Heart left ventricle (tissue), 16 donors: ENCODE measurements at regions not wholly inside any gene's neighbourhood (a gene's known extent, or its start where the extent isn't known, plus 50 kb on each side); places are given as distances from the start of the nearest gene placed in this dataset.
"Not testable (repeated sequence)": the region's sequence is repeated elsewhere in the genome, so short reads cannot be mapped to it uniquely, and the experiment has no call there.

Experiments
- ATAC-seq, 4 donors: fragments of 200-7000 bp; cut with Tn5 transposase; one replicate each; pipeline ENCODE4 v1.9.1; 2020 to 2022; ENCODE audit warnings: moderate library complexity in 4 of 4, mild to moderate bottlenecking in 3 of 4, moderate number of reproducible peaks in 1 of 4
- DNase-seq, 5 donors: peaks; one replicate each; pipeline ENCODE4 v3.0.0-alpha.2; 2020
- H3K27ac ChIP-seq, 12 donors: fragments of 200-600 bp; sonication (generic) in 4 of 12; one replicate each; pipeline versions ENCODE4 v1.5.0 to v1.8.0; 2016 to 2022; ENCODE audit warnings: mild to moderate bottlenecking in 2 of 12
- H3K27me3 ChIP-seq, 9 donors: fragments of 200-600 bp; sonication (generic) in 2 of 9; one replicate each; pipeline versions ENCODE4 v1.5.1 to v1.8.0; 2016 to 2022; ENCODE audit warnings: mild to moderate bottlenecking in 3 of 9
- H3K36me3 ChIP-seq, 9 donors: fragments of 200-600 bp; sonication (generic) in 2 of 9; one replicate each; pipeline versions ENCODE4 v1.5.0 to v1.8.0; 2018 to 2022; ENCODE audit warnings: mild to moderate bottlenecking in 2 of 9
- H3K4me1 ChIP-seq, 12 donors: fragments of 200-600 bp; sonication (generic) in 4 of 12; one replicate each; pipeline versions ENCODE4 v1.5.0 to v1.8.0; 2016 to 2022; ENCODE audit warnings: mild to moderate bottlenecking in 3 of 12
- H3K4me3 ChIP-seq, 12 donors: fragments of 200-600 bp; sonication (generic) in 4 of 12; one replicate each; pipeline versions ENCODE4 v1.5.0 to v1.8.0; 2017 to 2022; ENCODE audit warnings: mild to moderate bottlenecking in 9 of 12, moderate library complexity in 4 of 12
- H3K9me3 ChIP-seq, 12 donors: fragments of 200-600 bp; sonication (generic) in 4 of 12; one replicate each; pipeline versions ENCODE4 v1.5.0 to v1.8.0; 2016 to 2022; ENCODE audit warnings: mild to moderate bottlenecking in 1 of 12
- CTCF ChIP-seq, 12 donors: fragments of 200-600 bp; sonication (generic) in 4 of 12; IDR thresholded peaks; one replicate each; pipeline versions ENCODE4 v1.5.0 to v1.8.0; 2018 to 2022; ENCODE audit warnings: antibody characterized with exemption in 12 of 12, mild to moderate bottlenecking in 5 of 12
- POLR2A ChIP-seq, 2 donors: fragments of 450-650 bp; IDR thresholded peaks; one replicate each; pipeline ENCODE4 v1.6.1; 2017; ENCODE audit warnings: antibody characterized with exemption in 2 of 2, mild to moderate bottlenecking in 2 of 2, moderate library complexity in 2 of 2
- WGBS, 4 donors: extraction: QIAGEN DNeasy Blood & Tissue Kit in 2 of 4; methylation state at CpG; one replicate each; pipeline versions ENCODE4 v1.1.5 to v1.1.7; 2013 to 2018; 5-methylcytosine and 5-hydroxymethylcytosine counted together
- intact Hi-C, 10 donors: fragments of 100-400 bp; cut with DNase I; formaldehyde crosslinking; loops; one replicate each; pipeline versions ENCODE4 v1.11.1 to v1.14.2; 2022
- donor health status: ischemic (EF 13 %, LVEDD 7.1; RV severe dilation, severe dysfunction).
- donor health status: healthy with polysubstance abuse.
- donor health status: DM: no; HTN: yes; CAD: no.
- donor health status: DM: no; HTN: no; CAD: no.
- donor health status: ischemic (EF 25% LVEDD 6.9; RV normal size, moderate dysfunction).
- donor health status: ischemic (EF 25% LVEDD 5.7; RV mildly dilated, moderate dysfunction).
- donor health status: healthy.
- donor health status: DM: yes; HTN: yes; CAD: no.
- donor health status: ischemic (EF 35%, LVEDD 5.7; RV mildly dilated, moderate dysfunction).
- donor health status: nonischemic (EF 11% LVEDD 7.7; RV severe dilation, severe dysfunction).
- donor health status: DM: yes; HTN: yes; CAD: no.
- donor health status: PGD.
- donor health status: ischemic (EF 29% LVEDD 5.4; RV normal size, mild dysfunction).
- donor health status: nonischemic (EF 23%, LVEDD 6.1; RV moderate dilation, normal function).

- WGBS, 4 donors, result 0 to 5% (median 1%) methylated on average over 6 of the region's 6 CpGs
- intact Hi-C loops, result loop anchor here in 3 of 10 donors (5.0 to 10.0 kb wide), 3 partner anchors 93 to 155 kb away; no protein-coding TSS in a partner anchor
- TF ChIP-seq POLR2A (IDR thresholded peaks at IDR 0.05) (no peak), CTCF (IDR thresholded peaks at IDR 0.05) (peak in 6 of 12 donors; percentile 17 to 51 (median 28))
- peaks cover 0 to 4% (median 0%) of the 10 kb centered on the region in 9 donors for H3K27me3 ChIP-seq
- DNase-seq, result peak in 2 of 5 donors; percentile 29 to 37
- peak in 2 of 4 donors; percentile 27 to 61 for ATAC-seq
- H3K27ac ChIP-seq, result peak overlapping the region in 2 of 12 donors; percentile 41 to 61
- H3K4me1 ChIP-seq, result peaks cover 0 to 34% (median 5%) of the 10 kb centered on the region in 12 donors
- H3K4me3 ChIP-seq, result no peak overlapping the region
- H3K9me3 ChIP-seq, result peaks cover 0 to 4% (median 0%) of the 10 kb centered on the region in 12 donors
- no peaks in the 10 kb centered on the region for H3K36me3 ChIP-seq
Observed at GRCh38 chr11:114799476-114799875, 121.1 kb downstream of the NXPE2 start.

GRCh38 chr11:114801773-114802172 is 123.4 kb downstream of the NXPE2 start:
- TF ChIP-seq POLR2A (IDR thresholded peaks at IDR 0.05) (no peak), CTCF (IDR thresholded peaks at IDR 0.05) (no peak)
- 83 to 92% (median 89%) methylated on average over 3 of the region's 3 CpGs for WGBS, 4 donors
- DNase-seq (no peak), ATAC-seq (no peak)
- Histone ChIP-seq H3K27me3 (peaks cover 0 to 4% (median 0%) of the 10 kb centered on the region in 9 donors), H3K4me3 (no peak overlapping the region), H3K27ac (no peak overlapping the region), H3K4me1 (peaks cover 0 to 23% (median under 1%) of the 10 kb centered on the region in 12 donors), H3K9me3 (peaks cover 0 to 4% (median 0%) of the 10 kb centered on the region in 12 donors), H3K36me3 (no peaks in the 10 kb centered on the region)
- intact Hi-C loops, result no loop called here

GRCh38 chr11:114802878-114803277 is 124.6 kb downstream of the NXPE2 start:
- ATAC-seq (no peak), DNase-seq (no peak)
- intact Hi-C loops, result no loop called here
- Histone ChIP-seq H3K4me1 (peaks cover 0 to 15% (median 0%) of the 10 kb centered on the region in 12 donors), H3K27ac (no peak overlapping the region), H3K36me3 (no peaks in the 10 kb centered on the region), H3K4me3 (no peak overlapping the region), H3K27me3 (peaks cover 0 to 4% (median 0%) of the 10 kb centered on the region in 9 donors), H3K9me3 (peaks cover 0 to 4% (median 0%) of the 10 kb centered on the region in 12 donors)
- TF ChIP-seq POLR2A (IDR thresholded peaks at IDR 0.05) (no peak), CTCF (IDR thresholded peaks at IDR 0.05) (no peak)
- 55 to 73% (median 61%) methylated on average over 6 of the region's 6 CpGs for WGBS, 4 donors

- H3K4me1 ChIP-seq, ATAC-seq, H3K9me3 ChIP-seq, intact Hi-C loops, H3K27me3 ChIP-seq, H3K36me3 ChIP-seq, H3K4me3 ChIP-seq, H3K27ac ChIP-seq, DNase-seq: not testable (repeated sequence)
- 52 to 72% (median 56%) methylated on average over 7 to 9 of the region's 9 CpGs for WGBS, 4 donors
Observed at GRCh38 chr11:114805431-114805830, 127.1 kb downstream of the NXPE2 start.

- H3K27me3 ChIP-seq, result peaks cover 0 to 2% (median 0%) of the 10 kb centered on the region in 9 donors
- TF ChIP-seq POLR2A (IDR thresholded peaks at IDR 0.05) (no peak), CTCF (IDR thresholded peaks at IDR 0.05) (no peak)
- WGBS, 4 donors, result 64 to 79% (median 77%) methylated on average over 3 of the region's 3 CpGs
- H3K4me1 ChIP-seq, result no peaks in the 10 kb centered on the region
- no peaks in the 10 kb centered on the region for H3K36me3 ChIP-seq
- DNase-seq (no peak), ATAC-seq (no peak)
- no peak overlapping the region for H3K27ac ChIP-seq
- intact Hi-C loops, result no loop called here
- H3K9me3 ChIP-seq, result no peaks in the 10 kb centered on the region
- H3K4me3 ChIP-seq, result no peak overlapping the region
Observed at GRCh38 chr11:114811971-114812370, 133.6 kb downstream of the NXPE2 start.
